Globus pallidus (tissue), 1 donor: ENCODE measurements at regions not wholly inside any gene's neighbourhood (a gene's known extent, or its start where the extent isn't known, plus 50 kb on each side); places are given as distances from the start of the nearest gene placed in this dataset.

Experiments
- DNase-seq: peaks from one replicate; pipeline ENCODE4 v3.0.0-alpha.2; 2015; ENCODE audit warnings: low spot score

DNA sequence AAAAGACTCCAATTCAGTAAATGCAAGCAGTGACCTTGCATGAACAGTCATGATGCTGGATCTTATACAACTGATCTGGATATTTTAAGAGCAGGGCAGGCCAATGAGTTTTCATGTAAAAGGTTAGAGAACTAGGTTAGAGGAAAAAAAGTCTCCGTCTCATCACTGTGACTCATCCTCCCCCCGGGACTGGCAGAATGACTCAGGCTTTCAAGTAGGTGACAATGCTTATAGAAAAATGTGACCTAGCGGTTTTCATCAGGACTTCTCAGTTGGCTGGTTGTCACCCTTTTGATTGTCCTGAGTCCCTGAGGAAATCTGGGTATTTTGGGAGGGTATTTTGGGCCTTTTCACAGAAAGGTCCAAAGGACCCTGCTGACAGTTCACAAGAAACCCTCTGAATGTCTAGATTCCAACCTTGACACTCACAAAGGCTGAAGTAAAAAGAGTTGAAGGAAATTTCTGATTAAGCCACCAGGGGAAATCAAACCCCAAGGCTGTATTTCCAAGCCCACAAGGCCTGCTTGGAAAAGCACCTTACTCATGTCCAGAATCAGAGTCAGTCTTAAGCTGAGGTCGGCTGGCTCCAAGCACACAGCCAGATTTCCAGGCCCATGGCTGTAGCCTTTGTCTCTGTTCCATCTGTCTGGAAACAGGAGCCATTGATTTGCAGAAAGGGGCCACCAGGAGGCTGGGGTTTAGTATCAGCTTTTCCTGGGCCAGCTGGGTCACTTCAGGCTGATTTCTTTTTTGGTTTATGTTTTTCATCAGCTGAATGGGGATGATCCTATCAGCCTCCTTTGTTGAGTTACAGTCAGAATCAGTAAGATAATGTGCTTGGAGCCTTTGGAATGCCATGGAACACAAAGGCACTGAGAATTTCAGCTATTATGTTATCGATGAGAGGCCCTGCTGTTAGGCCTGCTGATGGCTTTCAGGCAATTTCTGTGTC is 226.4 kb upstream of the HABP2 start:
- DNase-seq: no peak

GRCh38 chr10:113329121-113329596 is 223.7 kb upstream of the HABP2 start:
- DNase-seq: no peak

DNA sequence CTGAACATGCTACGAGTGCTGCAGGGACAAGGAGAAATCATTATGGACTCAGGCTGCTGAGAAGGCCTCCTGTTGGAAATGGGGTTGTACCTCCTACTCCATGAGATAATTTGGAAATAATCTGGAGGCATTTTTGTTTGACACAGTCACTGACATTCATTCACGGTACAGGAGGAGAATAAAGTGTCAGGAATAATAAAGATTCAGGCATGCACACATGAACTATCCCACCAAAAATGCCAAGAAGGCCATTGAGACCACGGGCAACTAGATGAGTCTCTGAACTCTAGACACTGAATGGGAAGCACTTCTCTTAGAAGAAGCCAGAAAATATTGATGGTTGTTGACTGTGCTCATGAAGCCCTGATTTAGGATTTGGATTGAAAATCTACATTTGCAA is 220.9 kb upstream of the HABP2 start:
- DNase-seq: no peak

- no peak for DNase-seq
Observed at GRCh38 chr10:113333313-113333712, 219.5 kb upstream of the HABP2 start.

GRCh38 chr10:113335592-113335991 is 217.3 kb upstream of the HABP2 start:
- DNase-seq: no peak

DNA sequence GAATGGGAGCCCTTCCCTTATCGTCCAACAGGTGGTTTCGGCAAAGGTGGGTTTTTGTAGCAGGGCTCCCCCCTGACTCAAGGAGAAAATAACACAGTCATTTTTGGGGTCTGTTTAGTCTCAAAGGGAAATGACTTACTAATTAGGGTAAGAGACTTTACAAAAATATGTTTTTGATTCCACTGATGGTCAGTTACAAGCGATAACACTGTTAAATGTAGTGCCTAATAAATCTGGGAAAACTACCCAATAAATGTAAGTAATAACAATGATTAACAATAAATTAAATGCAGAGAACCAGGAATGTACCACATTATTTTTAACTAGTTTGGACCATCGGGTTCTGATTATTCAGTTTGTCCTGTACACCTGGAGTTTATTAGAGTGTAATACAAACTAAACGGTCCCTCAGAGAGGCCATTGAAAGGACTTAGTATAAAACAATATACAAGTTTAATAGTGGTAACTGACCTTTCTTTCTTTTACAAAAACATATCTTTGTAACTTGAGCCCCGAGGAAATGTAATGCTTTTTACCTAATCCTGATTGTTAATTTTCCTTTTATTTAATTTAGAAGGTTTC is 216.2 kb upstream of the HABP2 start:
- no peak for DNase-seq

- no peak for DNase-seq
Observed at GRCh38 chr10:113337142-113337541, 215.7 kb upstream of the HABP2 start.

GRCh38 chr10:113339121-113339520 is 213.7 kb upstream of the HABP2 start:
- no peak for DNase-seq

GRCh38 chr10:113340282-113340681 is 212.6 kb upstream of the HABP2 start:
- no peak for DNase-seq

- DNase-seq: no peak
Observed at GRCh38 chr10:113341138-113341537, 211.7 kb upstream of the HABP2 start.

DNA sequence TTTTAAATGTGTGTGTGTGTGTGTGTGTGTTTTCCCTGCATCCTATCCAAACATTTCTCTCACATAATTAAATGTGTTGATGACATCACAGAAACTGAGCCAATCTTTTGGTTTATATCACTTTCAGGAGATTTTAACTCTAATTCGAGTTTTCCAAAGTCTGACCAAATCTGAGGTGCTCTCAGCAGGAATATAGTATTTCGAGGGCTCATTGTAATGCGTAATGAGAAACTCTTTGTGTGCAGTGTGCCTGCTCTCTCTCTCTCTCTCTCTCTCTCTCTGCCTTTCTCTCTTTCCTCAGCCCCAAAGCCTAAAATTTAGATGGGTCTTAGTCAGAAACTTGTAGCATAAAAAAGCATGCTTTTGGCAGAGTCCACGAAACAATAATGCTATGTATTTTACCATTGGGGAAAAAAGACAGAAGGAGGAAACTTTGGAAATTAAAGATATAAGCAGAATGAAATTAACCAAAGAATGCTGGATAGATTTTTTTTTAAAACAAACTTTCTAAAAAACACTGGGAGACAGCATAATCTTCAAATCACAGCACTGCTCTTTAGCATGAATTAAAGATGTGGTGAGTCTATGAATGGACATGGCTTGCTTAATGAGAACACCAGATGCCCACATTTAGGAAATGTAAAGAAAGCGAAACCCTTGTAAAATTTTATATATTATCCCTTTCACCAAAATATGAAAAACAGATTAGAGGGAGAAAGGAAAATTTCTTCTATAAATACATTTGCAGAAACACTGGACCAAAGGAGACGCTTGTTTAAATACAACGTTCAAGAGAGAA is 206.8 kb upstream of the HABP2 start:
- no peak for DNase-seq

DNA sequence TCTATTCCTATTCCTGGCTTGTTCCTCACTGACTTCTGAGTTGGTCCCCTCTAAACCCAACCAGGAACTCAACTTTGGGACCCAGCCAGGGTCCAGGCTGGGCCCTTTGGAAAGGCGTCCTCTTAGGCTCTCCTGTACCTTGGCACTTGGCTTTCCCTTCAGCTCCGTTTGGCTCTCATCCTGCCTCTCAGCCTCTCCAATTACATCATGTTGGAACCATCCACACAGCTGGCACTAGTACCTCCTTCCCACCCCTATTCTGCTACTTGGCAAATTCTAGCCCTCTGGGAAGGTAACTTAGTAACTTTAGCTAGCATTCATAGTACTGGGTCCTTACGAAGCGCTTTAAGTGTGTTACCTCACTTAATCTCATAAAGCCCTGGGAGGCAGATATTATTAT is 205.3 kb upstream of the HABP2 start:
- peak; percentile 29 for DNase-seq

GRCh38 chr10:113348694-113349093 is 204.2 kb upstream of the HABP2 start:
- no peak for DNase-seq

DNA sequence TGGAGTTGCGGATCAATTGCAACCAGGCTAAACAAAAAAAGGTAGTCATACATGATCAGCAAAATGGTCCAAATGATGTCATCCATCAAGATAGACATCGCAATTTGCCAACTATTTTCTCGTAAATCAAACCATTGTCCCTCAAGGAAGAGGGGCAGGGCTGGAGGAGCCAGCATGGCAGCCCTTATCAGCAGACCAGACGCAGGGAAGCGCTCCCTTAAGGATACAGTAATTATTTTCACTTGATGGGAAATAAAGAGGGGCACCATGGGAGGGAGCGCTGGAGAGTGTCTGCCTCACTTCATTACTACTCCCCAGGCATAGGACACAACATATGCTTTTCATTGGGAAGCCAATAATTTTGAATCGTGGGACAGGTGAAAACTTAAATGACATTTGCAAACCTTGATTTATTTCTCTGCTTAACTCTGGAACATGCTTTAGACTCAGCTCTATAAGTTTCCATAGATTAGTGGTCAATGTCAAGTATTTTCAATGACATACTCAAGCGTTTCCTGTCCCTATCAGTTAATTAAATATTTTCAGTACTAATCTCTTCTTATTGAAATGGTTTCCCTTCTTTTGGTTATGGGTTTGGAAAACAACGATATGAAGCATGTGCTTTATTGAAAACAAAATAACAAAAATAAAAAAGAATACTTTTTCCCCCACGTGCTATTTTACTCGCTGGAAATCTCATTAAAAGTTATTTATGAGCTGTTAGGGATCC is 202.4 kb upstream of the HABP2 start:
- no peak for DNase-seq

DNA sequence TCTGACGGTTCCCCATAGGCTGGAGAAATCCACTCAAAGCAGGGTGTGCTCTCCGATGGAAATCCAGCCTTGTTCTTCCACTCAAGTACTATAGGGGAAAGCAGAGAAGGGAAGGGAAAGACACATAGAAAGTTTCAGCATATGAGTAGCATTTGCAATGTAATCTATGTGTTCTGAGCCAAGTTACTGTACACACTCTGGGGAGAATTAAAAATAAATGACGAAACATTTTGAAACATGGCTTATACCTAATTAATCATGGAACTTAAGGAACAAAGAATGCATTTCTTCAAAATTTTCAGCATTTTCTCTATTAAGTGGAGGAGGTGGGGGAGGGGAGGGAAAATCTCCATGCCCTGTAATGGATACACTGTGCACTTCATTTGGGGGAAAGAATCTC is 198.1 kb upstream of the HABP2 start:
- no peak for DNase-seq

DNA sequence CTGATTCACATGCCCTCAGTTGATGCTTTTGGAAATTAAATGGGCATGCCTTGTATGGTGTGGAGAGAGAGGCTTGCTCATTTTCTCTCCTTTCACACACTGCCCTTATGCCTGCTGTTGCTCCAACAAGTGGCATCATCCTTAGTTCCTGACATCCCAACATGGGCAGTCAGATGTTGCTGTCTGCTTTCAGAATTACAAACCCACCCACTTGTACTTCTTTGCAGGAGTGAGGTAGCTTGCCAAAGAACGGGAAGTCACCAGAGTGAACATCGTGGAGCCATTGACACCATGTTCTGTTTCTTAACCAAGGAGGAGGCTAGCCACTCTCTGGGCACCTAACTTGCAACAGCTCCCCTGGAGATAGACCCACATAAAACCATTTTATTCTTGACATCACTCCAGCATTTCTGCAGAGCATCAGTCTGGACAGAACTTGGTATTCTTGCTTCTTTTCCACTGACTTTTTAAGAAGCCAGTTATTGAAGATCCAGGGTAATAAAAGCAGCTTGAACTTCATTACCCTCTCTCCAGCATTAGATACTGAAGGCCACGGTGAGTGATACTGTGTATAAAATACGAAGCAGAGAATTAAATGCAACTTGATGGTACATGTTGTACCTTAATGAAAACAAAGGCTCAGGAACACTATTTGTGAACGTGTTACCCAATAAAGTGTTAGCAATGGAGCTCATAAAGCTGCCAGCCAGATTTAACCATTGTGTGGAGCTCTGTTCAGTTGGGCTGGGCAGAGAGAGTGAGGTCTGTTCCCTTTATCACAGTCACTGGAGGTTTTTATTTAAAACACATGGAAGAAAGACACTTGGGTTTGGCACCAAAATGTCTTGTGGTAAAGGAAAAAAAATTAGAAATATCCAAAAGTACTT is 195.8 kb upstream of the HABP2 start:
- no peak for DNase-seq

DNA sequence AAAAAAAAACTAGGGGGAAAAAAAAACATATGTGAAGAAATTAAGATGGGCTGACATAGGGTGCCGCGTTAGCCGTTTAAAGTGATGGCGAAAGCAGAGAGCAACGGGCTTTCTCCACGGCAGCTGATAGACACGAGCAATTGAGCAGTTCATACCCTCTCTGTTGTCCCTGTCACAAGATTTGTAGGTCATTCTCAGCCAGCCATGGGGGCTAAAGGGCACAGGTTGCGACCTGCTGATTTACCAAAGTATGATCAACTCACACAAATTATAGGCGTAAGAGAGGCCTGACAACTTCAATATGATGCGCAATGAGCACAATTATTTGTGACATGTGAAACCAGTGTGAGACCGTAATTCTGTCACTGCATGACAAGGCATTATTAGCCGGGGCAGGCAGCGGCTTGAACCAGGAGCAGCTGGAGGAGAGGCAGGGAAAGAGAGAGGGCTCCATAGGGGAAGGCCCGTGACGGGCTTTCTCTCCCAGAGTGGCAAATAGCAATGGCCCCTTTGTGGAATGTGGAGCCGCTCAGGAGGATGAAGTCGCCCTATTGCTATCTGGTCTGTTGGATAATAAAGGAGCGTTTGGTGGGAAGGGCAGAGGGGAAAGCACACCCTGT is 195.1 kb upstream of the HABP2 start:
- DNase-seq: no peak

DNA sequence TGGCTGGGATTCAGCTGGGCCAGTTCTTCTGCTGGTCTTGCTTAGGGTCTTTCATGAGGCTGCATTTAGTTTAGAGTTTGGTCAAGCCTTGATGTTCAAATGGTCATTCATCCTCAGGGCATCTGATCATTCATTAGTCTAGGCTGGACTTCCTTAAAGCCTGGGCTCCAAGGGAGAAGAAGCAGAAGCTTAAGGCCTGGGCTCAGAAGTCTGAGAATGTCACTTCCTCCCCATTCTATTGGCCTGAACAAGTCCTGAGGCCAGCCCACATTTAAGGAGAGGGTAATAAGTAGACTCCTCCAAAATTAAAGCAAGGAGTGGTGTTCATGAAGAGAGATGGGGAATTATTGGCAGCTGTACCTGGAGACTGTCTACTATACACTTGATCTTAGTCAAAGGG is 193.2 kb upstream of the HABP2 start:
- no peak for DNase-seq

GRCh38 chr10:113360870-113361269 is 192.0 kb upstream of the HABP2 start:
- DNase-seq: no peak

GRCh38 chr10:113362645-113363091 is 190.2 kb upstream of the HABP2 start:
- DNase-seq: no peak
